A673 (cell line): ENCODE measurements at regions not wholly inside any gene's neighbourhood (a gene's known extent, or its start where the extent isn't known, plus 50 kb on each side); places are given as distances from the start of the nearest gene placed in this dataset.

Source experiments
- CTCF ChIP-seq: fragments of 300-800, 200-600 bp; sonication (generic); conservative IDR thresholded peaks from 2 replicates; pipeline ENCODE4 v1.5.1; 2017; ENCODE audit warnings: low read depth, mild to moderate bottlenecking, antibody characterized with exemption, low read length, moderate library complexity, mixed read lengths
- EZH2 ChIP-seq: fragments of 200-600 bp; sonication (generic); IDR thresholded peaks from 2 replicates; pipeline ENCODE4 v1.6.1; 2017; ENCODE audit warnings: borderline replicate concordance, low read depth, mild to moderate bottlenecking, mixed read lengths, antibody characterized with exemption, low read length; ENCODE audit not compliant: poor library complexity, severe bottlenecking

- TF ChIP-seq CTCF (no peak), EZH2 (no peak)
These were observed 262.5 kb upstream of the ATP10A start for GRCh38 chr15:26125664-26126063.
